NT2/D1 (cell line): ENCODE measurements at regions not wholly inside any gene's neighbourhood (a gene's known extent, or its start where the extent isn't known, plus 50 kb on each side); places are given as distances from the start of the nearest gene placed in this dataset.

Source experiments
- SUZ12 ChIP-seq: IDR thresholded peaks from 2 replicates; pipeline ENCODE4 v1.6.1; 2011; ENCODE audit not compliant: insufficient read length, insufficient read depth; ENCODE audit errors: extremely low read depth
- YY1 ChIP-seq: IDR thresholded peaks from 2 replicates; pipeline ENCODE4 v1.6.1; 2011; ENCODE audit not compliant: insufficient read length, insufficient read depth
- ZNF274 ChIP-seq: IDR thresholded peaks from 2 replicates; pipeline ENCODE4 v1.6.1; 2011; ENCODE audit warnings: mild to moderate bottlenecking, low read depth, low read length

GRCh38 chr18:47571957-47572356, 320.5 kb upstream of the SKOR2 start:
- TF ChIP-seq ZNF274 (no peak), YY1 (no peak), SUZ12 (no peak)
